GM18511 (cell line): ENCODE measurements at regions not wholly inside any gene's neighbourhood (a gene's known extent, or its start where the extent isn't known, plus 50 kb on each side); places are given as distances from the start of the nearest gene placed in this dataset.

Experiments used
- ATAC-seq: cut with Tn5 transposase; IDR thresholded peaks from one replicate; pipeline ENCODE4 v1.9.1; 2021; ENCODE audit warnings: mild to moderate bottlenecking, moderate library complexity; ENCODE audit not compliant: unreplicated experiment

- no peak for ATAC-seq
These were observed 287.7 kb upstream of the TLE4 start for GRCh38 chr9:79284081-79284480.

GRCh38 chr9:79286992-79287707 lies 284.6 kb upstream of the TLE4 start:
- ATAC-seq, result no peak

GRCh38 chr9:79287708-79288290 lies 284.0 kb upstream of the TLE4 start:
- ATAC-seq, result no peak

GRCh38 chr9:79289856-79290255 lies 281.9 kb upstream of the TLE4 start:
- no peak for ATAC-seq

- no peak for ATAC-seq
These were observed 279.0 kb upstream of the TLE4 start for GRCh38 chr9:79292731-79293280.

- no peak for ATAC-seq
These were observed 271.7 kb upstream of the TLE4 start for GRCh38 chr9:79300068-79300467.

- no peak for ATAC-seq
These were observed 270.7 kb upstream of the TLE4 start for GRCh38 chr9:79301085-79301484.

GRCh38 chr9:79301551-79302391 lies 270.0 kb upstream of the TLE4 start:
- ATAC-seq, result no peak

GRCh38 chr9:79302569-79302968 lies 269.2 kb upstream of the TLE4 start:
- no peak for ATAC-seq

- no peak for ATAC-seq
These were observed 263.8 kb upstream of the TLE4 start for GRCh38 chr9:79308012-79308411.

- ATAC-seq, result no peak
These were observed 258.9 kb upstream of the TLE4 start for GRCh38 chr9:79312686-79313421.

- ATAC-seq, result no peak
These were observed 246.3 kb upstream of the TLE4 start for GRCh38 chr9:79325501-79325900.

- ATAC-seq, result no peak
These were observed 241.9 kb upstream of the TLE4 start for GRCh38 chr9:79329861-79330260.

GRCh38 chr9:79334001-79334400 lies 237.8 kb upstream of the TLE4 start:
- no peak for ATAC-seq

GRCh38 chr9:79334711-79335110 lies 237.1 kb upstream of the TLE4 start:
- no peak for ATAC-seq

- no peak for ATAC-seq
These were observed 235.8 kb upstream of the TLE4 start for GRCh38 chr9:79335987-79336386.

GRCh38 chr9:79341561-79341960 lies 230.2 kb upstream of the TLE4 start:
- no peak for ATAC-seq

GRCh38 chr9:79346350-79347020 lies 225.3 kb upstream of the TLE4 start:
- ATAC-seq, result no peak

GRCh38 chr9:79352322-79352721 lies 219.4 kb upstream of the TLE4 start:
- ATAC-seq, result no peak

- ATAC-seq, result no peak
These were observed 217.8 kb upstream of the TLE4 start for GRCh38 chr9:79353856-79354520.
